GM19324 (cell line): ENCODE measurements at regions not wholly inside any gene's neighbourhood (a gene's known extent, or its start where the extent isn't known, plus 50 kb on each side); places are given as distances from the start of the nearest gene placed in this dataset.

Source experiments
- ATAC-seq: cut with Tn5 transposase; IDR thresholded peaks from one replicate; pipeline ENCODE4 v1.9.1; 2021; ENCODE audit warnings: mild to moderate bottlenecking, moderate library complexity; ENCODE audit not compliant: unreplicated experiment, low FRiP score

DNA sequence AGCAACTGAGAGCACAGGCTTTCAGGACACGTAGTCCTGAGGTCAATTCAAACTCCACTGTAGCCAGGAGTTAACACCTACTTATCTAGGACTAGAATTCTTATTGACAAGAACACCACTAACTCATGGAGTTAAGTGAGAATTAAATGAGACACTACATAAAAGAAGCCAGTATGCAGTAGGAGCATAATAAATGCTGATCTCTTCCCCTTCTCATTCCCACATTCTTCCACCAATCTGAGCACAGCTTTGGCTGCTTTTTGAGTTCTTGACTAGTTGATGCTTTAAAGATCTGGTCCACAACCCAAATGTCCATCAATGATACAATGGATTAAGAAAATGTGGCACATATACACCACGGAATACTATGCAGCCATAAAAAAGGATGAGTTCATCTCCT lies 55.2 kb downstream of the TTC32 start:
- no peak for ATAC-seq

DNA sequence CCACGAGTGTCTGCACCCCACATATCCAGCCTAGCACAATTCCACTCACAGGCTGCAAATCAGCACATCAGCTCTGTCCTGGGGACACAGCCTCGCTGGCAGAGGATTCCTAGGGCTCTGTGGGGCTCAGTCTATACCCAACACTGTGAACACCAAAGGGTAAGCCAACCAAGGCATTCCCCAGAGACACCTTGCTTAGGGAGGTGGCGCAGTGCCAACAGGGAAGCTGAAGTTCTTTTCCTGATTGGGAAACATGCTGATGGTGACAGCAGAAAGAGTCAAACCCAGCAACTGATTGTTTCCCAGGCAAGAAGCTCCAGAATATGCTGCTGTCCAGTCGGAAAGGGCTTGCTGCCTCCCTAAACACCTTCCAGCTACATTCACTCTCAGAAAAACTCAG lies 55.8 kb downstream of the TTC32 start:
- no peak for ATAC-seq

DNA sequence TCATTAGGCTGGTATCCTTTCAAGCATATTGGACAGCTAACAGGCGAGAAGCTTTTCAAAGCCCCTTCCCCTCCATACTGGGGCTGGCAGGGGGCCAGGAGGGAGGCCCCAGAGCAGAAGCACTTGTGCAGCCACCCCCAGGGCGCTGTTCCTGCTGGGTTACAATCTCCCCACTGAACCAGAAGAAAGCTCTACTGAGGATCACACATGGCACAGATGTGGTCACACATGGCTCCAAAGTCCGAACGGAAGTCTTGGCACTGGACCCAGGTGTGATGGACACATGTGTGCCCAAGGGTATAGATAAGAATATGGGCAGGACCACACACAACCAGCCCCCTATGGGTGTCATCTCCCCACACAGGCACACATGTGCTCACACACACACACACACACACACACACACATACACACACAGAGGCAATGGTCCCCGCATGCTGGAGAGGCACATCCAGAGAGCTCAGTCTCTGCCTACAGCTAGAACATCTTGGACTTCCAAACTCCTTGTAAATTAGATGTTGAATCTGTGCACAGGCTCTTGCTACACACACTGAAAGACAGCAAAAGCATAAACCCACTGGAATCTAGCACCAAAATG lies 56.4 kb downstream of the TTC32 start:
- ATAC-seq, result no peak

DNA sequence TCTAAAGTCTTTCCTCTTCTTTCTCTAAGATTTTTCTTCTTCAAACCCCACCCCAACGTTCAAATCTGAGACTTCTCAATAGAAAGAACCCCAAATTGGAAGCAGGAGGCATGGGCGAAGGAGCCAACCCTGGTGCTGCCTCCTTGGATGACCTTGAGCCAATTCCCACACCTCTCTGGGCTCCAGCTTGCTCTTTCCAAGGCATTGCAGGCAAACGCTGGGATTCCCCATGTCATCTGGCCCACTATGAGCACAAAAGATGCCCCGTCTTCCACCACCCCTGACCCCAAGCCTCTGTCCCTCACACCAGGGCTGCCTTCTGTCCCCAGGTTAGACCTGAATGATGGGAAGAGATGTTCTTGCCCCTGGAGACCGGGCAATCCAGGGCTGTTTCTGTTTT lies 57.0 kb downstream of the TTC32 start:
- no peak for ATAC-seq

DNA sequence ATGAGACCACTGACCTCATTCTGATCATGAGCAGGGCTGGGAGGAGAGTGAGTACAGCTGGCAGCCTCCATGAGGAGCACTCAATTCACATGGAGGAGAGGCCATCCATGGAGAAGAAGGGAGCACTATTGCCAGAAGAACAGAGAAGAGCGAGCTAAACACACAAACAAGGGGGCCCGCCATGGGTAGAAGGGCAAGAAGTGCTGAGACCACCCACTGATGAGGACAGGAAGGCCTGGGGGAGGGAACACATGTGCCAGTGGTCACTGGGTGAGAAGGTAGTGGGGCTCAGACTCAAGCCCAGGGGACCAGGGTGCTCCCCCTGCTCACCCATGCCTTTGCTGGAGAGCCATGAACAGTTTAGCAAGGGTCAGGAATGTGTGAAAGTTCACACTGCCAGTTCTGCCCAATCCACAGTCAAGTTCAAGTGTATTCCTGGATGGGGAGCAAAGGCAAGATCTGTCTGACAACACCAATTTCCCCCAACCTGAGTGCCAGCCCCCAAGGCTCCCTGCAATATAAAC lies 57.7 kb downstream of the TTC32 start:
- no peak for ATAC-seq

DNA sequence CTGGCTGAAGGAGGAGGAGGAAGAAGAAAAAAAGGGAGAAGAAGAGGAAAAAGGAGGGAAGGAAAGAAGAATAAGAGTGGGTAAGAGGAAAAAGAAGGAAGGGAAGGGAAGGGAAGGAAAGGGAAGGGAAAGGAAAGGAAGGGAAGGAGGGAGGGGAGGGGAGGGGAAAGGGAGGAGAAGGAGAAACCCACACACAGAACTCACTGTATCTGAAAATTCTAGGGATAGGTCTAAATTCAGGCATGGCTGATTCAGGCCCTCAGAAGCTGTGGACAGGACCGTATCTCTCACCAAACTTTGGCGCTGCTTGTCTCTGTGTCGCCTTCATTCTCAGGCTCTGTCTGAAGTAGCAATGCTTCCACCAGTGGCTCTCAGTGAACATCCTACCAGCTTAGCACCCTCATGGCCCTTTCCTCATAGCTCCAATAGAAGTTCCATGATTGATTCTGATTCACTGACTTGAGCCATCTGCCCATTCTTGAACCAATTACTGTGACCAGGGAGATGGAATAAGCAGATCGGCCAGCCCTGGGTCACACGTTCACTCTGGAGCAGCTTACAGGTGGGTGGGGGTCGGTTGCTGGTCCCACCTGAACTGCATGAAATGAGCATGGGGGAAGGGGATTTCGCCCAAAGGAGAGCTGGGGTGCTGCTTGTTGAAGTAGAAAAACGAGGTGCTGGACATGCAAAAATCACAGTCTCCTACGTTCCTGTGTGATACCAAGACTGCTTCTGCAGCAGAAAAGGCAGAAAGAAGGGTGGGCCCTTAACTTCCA lies 59.7 kb downstream of the TTC32 start:
- ATAC-seq, result no peak

DNA sequence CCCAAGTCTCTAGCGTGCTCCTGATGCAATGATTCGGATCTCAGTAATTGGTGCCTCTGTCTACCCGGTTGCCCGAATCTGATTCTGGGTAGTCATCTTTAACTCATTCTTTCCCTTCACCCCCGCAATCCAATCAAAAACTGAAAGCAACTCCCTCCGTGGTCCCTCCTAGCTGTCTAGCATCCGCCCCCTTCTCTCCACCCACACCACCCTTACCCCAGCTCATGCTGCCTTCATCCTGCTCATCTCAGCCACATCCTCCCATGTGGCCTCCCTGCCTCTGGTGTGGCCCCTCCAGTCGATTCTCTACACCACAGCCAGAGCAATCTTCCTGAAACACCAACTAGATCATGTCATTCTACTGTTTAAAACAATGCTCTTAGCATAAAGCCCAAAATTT lies 62.3 kb downstream of the TTC32 start:
- no peak for ATAC-seq

DNA sequence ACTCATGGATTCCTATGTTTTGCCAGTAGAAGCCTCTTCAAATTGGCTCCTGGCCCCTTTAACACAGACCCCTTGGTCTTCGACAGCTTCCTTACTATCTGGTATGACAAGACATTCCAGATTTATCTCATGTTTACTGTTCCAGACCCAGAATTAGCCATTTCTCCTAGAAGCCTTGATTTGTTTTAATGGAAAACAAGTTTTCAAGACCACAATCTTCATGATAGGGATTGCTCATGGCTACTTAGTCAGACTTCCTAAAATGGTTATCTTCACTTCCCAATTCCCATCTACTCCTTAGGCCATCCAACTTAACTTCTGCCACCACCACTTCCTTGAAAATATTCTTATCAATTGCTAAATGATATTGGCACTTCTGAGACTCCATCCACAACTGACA lies 63.2 kb downstream of the TTC32 start:
- ATAC-seq, result no peak

DNA sequence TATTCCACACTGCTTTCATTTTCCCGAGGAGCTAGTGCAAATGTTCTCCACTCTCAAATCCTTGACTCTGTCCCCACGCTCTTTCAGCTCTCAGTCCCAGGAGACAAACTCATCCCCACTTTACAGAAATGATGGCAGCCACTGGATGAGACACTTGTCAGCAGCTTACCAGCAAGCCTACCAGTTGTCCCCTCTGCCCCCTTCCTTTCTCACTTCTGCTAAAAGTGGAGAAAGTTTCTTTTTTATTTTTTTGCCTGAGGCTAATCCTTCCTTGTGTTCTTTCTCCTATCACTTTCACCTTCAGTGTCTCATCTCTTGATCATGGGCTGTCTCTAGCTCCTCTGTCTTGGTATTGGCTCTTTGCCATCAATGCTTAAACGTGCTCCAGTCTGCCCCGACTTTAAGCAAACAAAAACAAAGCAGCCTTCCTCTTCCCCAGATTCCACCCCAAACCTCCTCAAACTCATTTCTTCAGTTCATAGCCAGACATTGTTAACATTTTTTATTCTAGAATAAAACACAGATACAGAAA lies 64.5 kb downstream of the TTC32 start:
- no peak for ATAC-seq

DNA sequence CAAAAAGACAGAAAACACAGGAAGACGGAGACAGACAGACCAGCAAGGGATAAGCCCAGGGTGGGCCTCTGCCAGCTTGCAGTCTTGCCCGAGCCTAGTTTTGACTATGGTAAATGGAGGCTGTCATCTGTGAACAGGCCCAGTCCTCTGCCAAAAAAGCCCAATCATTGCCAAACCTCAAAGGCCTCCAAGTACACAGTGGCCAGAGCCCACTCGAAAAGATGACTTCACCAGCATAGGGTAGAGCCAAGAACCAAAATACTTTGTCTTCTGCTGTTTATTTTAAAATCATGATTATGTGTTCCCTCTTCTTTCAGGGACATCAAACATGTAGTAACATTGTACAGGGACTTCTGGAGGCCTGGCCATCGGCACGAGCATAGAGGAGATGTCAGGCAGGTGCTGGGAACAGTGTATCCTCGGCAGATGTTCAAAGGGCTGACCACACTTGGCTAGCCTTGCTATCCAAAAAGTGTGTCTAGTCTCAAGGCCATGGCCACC lies 66.0 kb downstream of the TTC32 start:
- ATAC-seq, result no peak

DNA sequence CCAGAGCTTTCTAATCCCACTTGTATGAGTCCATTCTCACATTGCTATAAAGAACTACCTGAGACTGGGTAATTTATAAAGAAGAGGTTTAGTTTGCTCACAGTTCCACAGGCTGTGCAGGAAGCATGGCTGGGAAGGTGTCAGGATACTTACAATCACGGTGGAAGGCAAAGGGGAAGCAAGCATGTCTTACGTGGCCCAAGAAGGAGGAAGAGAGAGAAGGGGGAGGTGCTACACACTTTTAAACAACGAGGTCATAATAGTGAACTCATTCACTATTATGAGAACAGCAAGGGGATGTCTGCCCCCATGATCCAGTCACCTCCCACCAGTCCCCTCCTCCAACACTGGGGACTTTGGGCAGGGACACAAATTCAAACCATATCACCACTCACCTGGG lies 67.8 kb downstream of the TTC32 start:
- no peak for ATAC-seq

DNA sequence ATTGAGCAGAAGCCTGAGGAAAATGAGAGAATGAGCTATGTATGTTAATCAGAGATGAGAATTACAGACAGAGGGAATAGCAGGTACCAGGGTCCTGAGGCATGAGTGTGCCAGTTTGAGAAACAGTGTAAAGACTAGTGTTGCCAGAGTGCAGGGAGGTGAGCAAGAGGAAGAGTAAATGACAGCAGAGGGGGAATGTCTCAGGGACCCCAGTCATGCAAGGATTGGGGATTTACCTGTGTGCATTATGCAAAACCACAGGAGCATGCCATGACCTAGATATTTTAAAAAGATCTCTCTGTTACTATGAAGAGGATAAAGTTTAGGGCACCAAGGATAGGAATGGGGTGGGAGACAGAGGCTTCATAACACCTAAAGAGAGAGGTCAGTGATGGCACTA lies 72.1 kb downstream of the TTC32 start:
- ATAC-seq, result no peak

DNA sequence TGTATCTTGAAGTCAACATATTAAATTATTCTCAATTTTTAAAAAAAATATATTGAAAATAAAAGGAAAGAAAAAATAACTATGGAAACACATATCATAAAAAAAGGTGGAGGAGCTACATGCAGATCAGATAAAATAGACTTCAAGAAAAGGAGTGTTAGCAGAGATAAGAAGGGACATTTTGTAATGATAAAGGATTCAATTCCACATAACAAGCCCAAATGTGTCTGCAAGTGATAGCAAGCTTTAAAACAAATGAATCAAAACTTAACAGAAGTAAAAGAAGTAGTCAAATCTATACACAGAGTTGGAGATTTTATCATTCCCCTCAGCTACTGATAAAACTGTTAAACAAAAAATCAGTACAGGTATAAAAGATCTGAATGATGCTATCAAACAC lies 74.9 kb downstream of the TTC32 start:
- ATAC-seq, result no peak

DNA sequence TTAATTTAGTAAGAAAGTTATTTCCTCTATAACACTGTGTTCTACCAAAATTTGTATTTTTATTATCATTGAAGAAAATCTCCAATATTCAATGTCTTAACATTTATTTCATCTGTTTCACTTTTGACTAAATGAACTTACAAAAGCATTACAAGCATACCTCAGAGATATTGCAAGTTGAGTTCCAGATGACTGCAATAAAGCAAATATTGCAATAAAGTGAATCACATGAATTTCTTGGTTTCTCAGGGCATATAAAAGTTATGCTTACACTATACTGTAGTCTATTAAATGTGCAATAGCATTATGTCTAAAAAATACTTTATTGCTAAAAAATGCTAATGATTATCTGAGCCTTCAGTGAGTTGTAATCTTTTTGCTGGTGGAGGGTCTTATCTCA lies 78.3 kb downstream of the TTC32 start:
- no peak for ATAC-seq

DNA sequence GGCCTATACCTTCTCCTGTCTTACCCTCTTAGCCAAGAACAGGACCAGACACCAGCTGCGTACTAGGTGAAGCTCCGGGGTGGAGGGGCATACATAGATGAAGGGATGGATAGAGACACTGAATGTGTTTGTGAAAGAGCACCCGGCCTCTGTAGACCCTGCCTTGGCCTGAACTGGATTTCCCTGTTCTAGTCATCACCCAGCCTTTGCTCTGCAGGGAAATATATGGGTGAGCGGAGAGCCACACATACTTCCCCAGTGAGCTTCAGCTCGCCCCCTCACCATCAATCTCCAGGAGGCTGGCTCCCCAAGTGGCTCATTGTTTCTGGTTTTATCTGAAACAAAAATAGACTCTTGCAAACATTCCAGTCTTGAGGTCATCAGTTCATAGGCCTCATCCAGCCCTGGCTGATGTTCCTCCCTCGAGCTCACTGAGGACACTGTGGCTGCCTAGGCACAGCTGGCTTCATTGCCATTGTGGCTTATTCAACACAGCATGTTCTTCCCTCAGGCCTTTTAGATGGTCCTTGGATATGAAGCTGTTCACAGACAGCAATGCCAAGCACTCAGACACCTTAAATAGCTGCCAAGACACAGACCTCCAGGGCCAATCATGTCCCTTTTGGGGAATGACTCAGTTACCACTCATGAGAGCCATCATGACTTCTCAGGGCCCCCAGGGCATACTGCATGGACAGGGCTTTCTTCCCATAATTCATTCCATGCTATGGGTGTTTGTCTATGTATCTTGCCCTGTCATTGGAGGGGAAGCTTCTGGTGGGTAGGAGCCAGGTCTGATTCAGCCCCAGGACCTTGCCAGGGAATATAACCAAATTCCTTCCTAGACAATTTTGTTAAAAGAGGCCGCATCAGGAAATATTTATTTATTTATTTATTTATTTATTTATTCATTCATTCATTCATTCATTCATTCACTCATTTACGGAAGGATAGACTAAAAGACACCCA lies 82.4 kb downstream of the TTC32 start:
- ATAC-seq, result no peak

DNA sequence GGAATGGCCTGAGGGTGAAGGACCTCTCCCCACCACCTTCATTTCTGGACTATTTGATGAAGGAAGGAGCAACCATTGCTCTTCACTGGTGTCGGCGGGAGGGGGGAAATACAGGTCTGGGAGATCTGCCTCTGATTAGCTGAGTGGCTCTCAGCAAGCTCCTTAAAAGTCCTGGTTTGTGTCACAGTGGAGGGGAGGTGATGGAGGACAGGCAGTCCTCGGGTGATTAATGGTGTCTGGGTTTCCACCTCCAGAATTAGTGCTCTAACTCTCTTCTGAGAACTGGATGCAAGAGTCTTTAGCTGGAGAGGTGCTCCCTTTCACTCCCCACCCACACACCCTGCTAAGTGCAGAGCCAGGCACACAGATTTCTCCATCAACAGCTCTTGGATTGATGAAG lies 83.2 kb downstream of the TTC32 start:
- ATAC-seq, result no peak

DNA sequence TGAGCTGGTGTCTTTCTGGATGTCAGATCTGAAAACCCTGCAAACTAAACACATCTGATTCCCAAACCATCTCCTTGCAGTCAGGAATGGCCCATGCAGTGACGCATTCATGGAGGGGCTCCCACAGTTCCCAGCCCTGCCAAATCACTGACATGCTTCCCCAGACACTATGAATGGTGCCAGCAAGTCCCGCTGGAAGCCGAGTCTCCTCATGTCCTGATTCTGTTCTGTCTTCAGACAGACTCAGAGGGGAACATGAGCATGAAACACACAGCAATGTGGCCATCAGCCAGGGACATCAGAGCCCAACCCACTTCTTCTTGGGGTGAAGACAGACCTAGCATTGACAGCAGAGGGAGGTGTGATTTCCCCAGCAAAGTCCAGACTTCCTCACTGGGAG lies 83.7 kb downstream of the TTC32 start:
- no peak for ATAC-seq

DNA sequence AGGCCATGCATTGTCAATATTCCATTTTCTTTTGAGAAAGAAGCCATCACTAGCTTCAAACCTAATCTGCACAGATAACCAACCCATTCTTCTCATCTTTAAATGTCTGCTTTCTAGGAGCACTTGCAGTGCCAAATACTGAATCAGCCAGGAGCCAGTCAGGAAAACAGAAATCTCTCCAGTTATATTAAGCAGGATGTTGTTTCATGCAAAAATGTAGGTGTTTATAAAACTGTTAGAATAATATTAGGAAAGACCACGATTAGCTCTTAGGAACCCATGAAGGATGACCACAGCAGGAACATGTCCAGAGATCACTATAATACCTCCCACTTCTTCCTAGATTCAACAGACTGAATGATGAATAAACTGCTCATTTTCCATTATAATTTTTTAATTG lies 86.0 kb downstream of the TTC32 start:
- no peak for ATAC-seq

DNA sequence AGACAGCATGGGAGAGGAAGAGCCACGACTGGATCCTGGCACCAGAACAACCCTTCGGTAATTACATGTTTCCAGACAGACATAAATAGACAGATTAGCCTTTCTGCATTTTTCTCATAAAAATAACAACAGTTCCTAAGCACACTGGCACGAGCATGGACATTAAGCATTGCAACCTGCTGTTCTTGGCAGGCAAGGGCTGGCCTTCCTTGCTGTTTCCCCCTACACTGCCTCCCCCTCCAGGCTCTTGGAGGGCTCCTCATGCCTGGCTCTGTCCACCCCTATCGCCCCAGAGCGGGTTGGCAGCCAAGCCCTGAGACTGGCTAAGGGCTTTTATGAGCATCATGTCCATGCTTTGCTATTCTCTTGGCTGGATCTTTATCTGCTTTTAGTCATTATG lies 89.6 kb downstream of the TTC32 start:
- no peak for ATAC-seq

DNA sequence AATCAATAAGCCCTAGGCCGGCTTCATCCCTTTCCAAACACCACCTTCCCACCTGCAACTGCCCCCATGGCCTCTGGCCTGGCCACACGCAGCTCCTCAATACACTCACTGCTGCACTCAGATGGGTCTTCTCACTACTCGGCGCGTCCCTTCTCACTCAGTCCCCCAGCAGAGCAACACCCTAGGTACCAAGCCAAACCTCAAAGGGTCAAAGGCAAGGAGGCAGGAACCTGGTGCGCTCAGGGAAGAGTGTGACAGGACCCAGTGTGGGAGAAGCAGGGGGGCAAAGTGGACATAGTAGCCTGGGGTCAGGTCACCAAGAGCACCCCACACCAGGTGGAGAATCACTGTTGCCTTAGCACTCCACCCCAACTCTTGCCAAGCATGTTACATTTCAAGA lies 90.6 kb downstream of the TTC32 start:
- no peak for ATAC-seq

DNA sequence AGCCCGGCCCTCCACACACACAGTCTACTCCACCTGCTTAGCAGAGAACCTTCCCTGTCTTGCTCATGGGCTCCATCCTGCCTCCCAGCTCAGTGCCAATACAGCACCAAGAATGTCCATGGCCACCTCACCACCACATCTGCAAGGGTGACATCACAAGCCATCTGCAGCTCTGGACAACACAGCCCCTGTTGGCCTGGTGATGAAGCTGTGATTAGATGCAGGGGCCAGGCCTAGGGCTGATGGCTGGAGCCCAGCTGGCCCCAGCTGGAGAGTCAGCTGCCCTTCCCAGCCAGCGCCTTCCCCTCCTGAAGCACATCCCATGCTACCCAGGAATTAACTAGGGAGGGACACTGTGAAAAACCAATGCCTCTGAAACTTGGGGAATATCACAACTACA lies 91.1 kb downstream of the TTC32 start:
- ATAC-seq, result no peak
